HS-27A (cell line): ENCODE measurements at regions not wholly inside any gene's neighbourhood (a gene's known extent, or its start where the extent isn't known, plus 50 kb on each side); places are given as distances from the start of the nearest gene placed in this dataset.
"Not testable (repeated sequence)": the region's sequence is repeated elsewhere in the genome, so short reads cannot be mapped to it uniquely, and the experiment has no call there.

ENCODE experiments used
- DNase-seq: peaks from one replicate; pipeline ENCODE4 v3.0.0-alpha.2; 2012; ENCODE audit warnings: low read depth, missing footprints

DNA sequence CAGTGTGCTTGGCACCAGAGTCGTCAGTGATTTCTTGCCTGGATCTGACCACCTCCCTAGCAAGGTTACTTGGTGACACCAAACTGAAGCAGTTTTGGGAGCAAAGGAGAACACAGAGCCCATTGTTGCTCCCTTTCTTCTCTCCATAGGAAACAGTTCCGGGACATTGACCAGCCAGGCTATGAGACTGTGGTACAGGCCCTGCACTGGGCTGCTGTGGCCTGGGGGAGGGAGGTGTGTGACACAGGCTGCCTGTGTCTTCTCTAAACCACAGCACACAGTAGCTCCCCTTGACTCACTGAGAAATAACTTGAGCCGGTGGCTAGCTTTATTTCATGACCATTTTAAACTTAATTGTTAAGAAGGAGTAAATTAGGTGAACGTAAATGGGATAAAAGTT is 214.8 kb upstream of the UBL3 start:
- DNase-seq, result no peak

DNA sequence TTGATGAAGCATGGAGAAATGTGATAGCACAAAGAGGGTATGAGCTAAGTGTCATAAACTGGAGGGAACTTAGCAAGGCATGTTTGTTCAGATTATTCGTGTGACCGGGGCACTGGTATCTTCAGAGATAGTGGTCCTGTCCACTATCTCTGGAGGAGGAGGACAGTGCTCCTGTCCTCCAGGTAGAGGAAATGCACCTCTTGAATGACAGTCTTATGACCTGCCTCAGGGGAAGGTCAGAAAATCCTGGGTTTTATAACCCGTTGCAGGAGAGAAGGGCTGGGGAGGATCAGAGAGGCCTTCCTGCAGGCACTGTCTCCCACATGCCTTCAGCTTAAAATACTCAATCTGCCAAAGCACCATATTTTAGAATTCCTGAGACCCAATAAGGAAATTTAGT is 213.5 kb upstream of the UBL3 start:
- DNase-seq, result no peak

GRCh38 chr13:30061217-30061616 is 210.8 kb upstream of the UBL3 start:
- DNase-seq, result no peak

GRCh38 chr13:30058429-30058828 is 208.0 kb upstream of the UBL3 start:
- no peak for DNase-seq

DNA sequence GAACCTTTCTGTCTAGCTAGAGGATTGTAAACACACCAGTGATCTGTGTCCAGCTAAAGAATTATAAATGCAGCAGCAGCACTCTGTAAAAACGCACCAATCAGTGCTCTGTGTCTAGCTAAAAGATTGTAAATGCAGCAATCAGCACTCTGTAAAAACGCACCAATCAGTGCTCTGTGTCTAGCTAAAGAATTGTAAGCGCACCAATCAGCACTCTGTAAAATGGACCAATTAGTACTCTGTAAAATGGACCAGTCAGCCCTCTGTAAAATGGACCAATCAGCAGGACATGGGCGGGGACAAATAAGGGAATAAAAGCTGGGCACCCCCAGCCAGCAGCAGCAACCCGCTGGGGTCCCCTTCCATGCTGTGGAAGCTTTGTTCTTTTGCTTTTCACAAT is 204.1 kb upstream of the UBL3 start:
- not testable (repeated sequence) for DNase-seq

- no peak for DNase-seq
Measured at GRCh38 chr13:30053939-30054338, 203.5 kb upstream of the UBL3 start.

DNA sequence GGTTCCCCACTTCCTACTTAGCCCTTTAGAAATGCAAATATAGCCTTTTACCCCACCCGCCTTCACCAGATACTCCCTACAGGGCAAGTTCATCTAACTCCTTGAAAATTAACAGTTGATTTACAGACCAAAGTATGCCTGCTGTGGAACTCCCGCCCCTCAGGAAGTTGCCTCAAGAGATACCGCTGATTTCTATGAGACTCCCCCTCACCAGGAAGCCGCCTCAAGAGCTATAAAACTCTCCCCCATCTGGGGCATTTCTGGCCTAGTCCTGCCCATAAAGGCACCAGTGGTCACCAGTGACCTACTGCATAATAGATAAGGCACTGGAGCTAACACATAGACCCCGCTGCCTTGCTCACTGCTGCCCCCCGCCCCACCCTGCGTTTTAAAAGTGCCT is 201.7 kb upstream of the UBL3 start:
- no peak for DNase-seq

DNA sequence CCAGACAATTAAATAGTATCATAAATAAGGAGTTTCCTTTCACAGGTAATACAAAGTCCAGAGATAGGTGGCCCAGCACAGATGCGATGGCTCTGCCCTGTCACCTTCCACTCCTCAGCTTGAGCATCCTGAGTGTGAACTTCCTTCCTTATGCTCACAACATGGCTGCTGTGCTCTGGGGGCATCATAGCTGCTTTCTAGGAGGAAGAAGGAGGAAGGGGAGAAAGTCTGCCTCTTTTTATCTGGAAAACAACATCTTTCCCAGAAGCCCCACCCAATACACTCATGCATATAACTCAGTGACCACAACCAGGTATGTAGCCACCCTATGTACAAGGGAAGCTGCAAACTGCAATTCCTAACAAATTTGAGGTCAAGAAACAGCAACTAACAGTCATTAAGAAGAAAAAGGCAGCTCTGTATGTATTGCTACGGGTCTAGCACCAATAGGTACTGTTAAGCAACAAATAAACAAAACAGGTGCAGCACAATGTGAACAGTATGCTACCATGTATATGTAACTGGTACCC is 201.2 kb upstream of the UBL3 start:
- DNase-seq, result no peak

GRCh38 chr13:30049692-30050091 is 199.3 kb upstream of the UBL3 start:
- no peak for DNase-seq

- no peak for DNase-seq
Measured at GRCh38 chr13:30047154-30047874, 196.9 kb upstream of the UBL3 start.

GRCh38 chr13:30045916-30046704 is 195.7 kb upstream of the UBL3 start:
- DNase-seq, result peak; percentile 22

- no peak for DNase-seq
Measured at GRCh38 chr13:30044932-30045331, 194.5 kb upstream of the UBL3 start.

DNA sequence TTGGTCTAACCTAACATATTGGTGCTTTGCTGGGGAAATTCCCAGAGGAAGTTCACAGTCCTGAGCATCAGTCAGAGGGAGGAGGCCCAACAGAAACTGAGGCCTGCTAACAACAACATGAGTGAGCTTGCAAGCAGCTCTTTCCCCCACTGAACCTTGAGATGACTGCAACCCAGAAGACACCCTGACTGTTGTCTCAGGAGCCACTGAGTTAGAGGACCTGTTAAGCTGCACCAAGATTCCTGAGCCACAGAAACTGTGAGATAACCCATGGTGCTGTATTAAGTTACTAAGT is 193.2 kb upstream of the UBL3 start:
- no peak for DNase-seq

DNA sequence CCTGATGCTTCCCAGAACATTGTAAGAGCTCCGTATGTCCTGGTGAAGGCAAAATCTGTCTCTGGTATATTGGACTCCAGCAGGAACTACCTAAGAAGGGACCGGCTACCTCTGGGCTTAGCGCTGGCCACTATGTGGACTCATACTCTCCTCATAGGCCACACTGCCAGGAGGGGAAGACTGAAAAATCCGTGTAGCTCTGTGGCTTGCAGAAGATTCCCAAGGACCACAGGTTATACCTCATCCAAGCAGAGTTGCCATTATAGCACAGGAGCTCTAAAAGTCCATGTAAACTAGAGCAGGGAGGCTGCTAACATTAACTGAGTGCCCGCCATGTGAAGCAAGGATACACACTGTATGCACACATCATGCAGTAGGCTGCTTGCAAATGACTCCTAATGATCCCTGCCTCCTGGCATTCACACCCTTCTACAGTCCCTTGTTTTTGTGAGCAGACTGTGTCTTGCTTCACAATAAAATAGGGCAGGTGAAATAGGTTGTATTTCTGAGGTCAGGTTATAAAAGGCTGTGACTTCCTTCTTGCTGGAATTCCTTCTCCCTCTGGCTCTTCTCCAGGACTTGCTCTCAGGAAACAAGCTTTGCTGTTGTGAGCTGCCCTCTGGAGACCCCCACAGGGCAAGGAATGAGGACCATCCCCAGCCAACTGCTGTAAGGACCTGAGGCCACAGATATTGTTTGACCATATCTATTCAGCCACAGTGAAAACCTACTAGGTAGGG is 192.6 kb upstream of the UBL3 start:
- no peak for DNase-seq

GRCh38 chr13:30042272-30042671 is 191.9 kb upstream of the UBL3 start:
- DNase-seq, result no peak

DNA sequence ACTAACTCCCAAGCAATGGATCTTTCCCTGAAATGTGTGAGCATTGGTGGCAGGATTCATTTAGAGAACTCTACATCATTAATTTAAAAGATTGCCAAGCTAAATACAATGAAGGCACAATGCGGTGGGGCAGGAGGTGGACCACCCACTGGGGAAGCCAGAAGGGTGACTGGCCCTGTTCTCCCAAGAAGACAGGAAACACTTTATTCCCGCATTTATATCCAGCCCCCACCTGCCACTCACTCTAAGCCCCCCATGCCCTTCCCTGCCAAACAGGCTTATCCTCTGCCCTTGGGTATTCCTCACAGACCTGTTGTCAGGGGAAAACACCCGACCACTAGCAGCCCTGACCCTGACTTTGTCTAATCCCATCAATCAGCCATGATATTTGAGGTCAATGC is 189.1 kb upstream of the UBL3 start:
- no peak for DNase-seq

DNA sequence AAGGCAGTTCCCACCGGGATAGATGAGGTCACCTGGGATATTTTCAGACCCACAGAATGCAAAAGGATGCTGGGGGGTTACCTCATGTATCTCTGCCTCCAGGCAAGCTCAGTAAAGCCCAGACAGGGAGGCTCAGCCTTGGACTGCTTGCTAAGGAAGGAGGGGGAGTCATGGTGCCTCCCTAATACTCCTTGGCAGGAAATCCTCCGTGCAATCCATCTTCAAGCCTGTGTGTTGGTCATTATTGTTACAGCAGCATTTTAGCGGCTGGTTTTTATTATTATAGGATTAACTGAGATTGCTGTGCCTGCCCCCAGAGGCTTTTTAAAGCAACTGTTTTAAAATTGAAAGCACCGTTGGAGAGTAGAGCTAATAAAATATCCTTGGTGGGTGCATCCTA is 188.5 kb upstream of the UBL3 start:
- DNase-seq, result no peak

GRCh38 chr13:30037766-30038165 is 187.3 kb upstream of the UBL3 start:
- no peak for DNase-seq

DNA sequence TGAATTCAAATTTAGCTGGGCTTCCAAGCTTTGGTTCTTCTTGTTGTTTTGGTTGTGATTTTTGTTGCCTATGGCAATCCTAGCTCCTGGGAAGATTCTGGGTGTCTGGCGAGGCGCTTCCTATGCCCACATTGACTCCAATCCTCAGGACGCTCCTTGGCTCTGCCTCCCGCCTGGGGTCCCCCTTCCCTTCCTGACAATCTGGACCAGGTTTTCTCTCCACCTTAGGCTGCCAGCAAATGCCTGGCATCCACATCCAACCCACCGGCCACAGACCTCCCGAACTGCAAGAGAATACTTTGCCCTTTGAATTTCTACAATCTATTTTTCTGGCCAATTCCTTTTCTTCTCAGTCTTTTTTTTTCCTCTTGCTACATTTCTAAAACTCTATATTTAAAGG is 186.9 kb upstream of the UBL3 start:
- no peak for DNase-seq

DNA sequence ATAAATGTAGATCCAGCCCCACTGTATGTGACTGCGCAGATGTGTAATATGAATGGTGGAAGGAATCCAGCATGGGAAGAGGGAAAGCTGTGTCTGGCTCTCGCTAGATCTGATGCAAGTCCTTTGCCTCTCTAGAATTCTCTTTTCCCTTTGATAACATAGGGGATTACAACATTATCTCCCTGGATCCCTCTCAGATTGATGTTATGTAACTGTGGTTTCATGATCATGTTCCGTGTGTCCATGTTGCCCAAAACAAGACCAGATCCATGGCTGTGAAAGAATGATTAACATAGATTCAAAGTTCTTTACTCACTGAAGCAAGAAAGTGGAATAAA is 184.0 kb upstream of the UBL3 start:
- DNase-seq, result no peak

GRCh38 chr13:30033681-30034457 is 183.5 kb upstream of the UBL3 start:
- peak; percentile 48 for DNase-seq

DNA sequence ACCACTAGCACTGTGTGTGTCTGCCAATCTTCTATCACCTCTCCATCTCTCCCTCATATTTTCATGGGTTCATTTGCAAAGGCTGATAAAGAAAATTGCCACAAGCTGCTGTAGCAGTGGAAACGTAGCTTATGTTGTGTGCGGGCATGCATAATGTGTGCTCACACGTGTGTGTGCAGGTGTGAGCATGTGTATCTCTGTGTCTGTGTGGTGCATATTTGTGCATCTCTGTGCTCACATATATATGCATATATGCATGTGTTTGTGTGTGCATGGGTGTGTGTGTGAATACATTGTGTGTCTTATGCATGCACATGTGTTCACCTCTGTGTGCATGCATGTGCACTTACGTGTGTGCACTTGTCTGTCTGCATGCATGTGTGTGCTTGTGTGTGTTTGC is 181.8 kb upstream of the UBL3 start:
- DNase-seq, result no peak
